Mucosa of stomach (tissue), 1 donor: ENCODE measurements at regions not wholly inside any gene's neighbourhood (a gene's known extent, or its start where the extent isn't known, plus 50 kb on each side); places are given as distances from the start of the nearest gene placed in this dataset.

Experiments
- H3K27me3 ChIP-seq: one replicate; pipeline ENCODE4 v1.7.0; 2013; ENCODE audit warnings: mild to moderate bottlenecking, low read length; ENCODE audit not compliant: control insufficient read depth, insufficient read depth
- H3K36me3 ChIP-seq: one replicate; pipeline ENCODE4 v1.7.0; 2013; ENCODE audit warnings: low read length; ENCODE audit not compliant: control insufficient read depth, insufficient read depth
- H3K4me1 ChIP-seq: one replicate; pipeline ENCODE4 v1.7.0; 2013; ENCODE audit warnings: mild to moderate bottlenecking, low read length; ENCODE audit not compliant: control insufficient read depth, insufficient read depth
- H3K4me3 ChIP-seq: one replicate; pipeline ENCODE4 v1.7.0; 2013; ENCODE audit warnings: low read length
- H3K9ac ChIP-seq: one replicate; pipeline ENCODE4 v1.7.0; 2013; ENCODE audit warnings: mild to moderate bottlenecking, low read length, moderate library complexity
- H3K9me3 ChIP-seq: one replicate; pipeline ENCODE4 v1.7.0; 2013; ENCODE audit warnings: mild to moderate bottlenecking, low read length, moderate library complexity; ENCODE audit not compliant: control insufficient read depth
- donor health status: Pancreatic carcinoma.

- no peak overlapping the region for H3K4me3 ChIP-seq
- H3K4me1 ChIP-seq: no peaks in the 10 kb centered on the region
- H3K36me3 ChIP-seq: no peaks in the 10 kb centered on the region
- no peak overlapping the region for H3K9ac ChIP-seq
- H3K9me3 ChIP-seq: no peaks in the 10 kb centered on the region
- no peaks in the 10 kb centered on the region for H3K27me3 ChIP-seq
Measured at GRCh38 chr4:13174926-13175325, 309.2 kb downstream of the RAB28 start.

- Histone ChIP-seq H3K4me1 (no peaks in the 10 kb centered on the region), H3K4me3 (no peak overlapping the region), H3K36me3 (no peaks in the 10 kb centered on the region), H3K27me3 (no peaks in the 10 kb centered on the region), H3K9ac (no peak overlapping the region), H3K9me3 (no peaks in the 10 kb centered on the region)
Measured at GRCh38 chr4:13174001-13174400, 310.1 kb downstream of the RAB28 start.

DNA sequence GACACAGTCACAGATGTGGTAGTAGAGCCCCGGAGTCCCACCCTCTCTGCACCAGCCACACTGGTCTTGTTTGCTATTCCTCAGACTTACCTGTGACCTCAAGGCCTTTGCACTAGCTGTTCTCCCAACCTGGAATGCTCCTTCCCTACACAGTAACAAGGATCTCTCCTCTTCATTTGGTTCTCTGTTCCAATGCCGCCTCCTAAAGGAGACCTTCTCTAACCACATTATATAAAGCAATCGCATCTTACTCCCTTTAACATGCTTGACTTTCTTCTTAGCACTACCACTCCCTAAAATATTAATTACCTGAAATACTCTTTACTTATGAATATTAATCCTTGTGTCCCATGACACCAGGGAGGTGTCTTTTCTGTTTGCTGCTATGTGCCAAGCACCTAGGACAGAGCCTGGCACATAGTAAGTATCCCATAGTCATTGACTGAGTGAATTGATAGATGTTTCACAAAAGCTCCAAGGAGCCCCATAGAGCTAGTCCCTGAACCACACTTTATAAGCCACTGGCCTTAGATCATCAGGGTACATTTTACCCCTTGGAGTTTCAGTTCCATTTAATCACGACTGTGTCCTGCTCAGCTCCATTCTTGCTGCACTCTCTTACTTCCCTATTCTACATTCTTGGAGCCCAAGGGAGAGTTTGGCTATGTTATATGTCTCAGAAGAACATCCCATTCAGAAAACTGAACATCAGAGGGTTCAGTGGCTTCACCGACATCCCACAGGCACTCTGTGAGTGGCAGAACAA is 312.7 kb downstream of the RAB28 start:
- Histone ChIP-seq H3K36me3 (no peaks in the 10 kb centered on the region), H3K9ac (no peak overlapping the region)

DNA sequence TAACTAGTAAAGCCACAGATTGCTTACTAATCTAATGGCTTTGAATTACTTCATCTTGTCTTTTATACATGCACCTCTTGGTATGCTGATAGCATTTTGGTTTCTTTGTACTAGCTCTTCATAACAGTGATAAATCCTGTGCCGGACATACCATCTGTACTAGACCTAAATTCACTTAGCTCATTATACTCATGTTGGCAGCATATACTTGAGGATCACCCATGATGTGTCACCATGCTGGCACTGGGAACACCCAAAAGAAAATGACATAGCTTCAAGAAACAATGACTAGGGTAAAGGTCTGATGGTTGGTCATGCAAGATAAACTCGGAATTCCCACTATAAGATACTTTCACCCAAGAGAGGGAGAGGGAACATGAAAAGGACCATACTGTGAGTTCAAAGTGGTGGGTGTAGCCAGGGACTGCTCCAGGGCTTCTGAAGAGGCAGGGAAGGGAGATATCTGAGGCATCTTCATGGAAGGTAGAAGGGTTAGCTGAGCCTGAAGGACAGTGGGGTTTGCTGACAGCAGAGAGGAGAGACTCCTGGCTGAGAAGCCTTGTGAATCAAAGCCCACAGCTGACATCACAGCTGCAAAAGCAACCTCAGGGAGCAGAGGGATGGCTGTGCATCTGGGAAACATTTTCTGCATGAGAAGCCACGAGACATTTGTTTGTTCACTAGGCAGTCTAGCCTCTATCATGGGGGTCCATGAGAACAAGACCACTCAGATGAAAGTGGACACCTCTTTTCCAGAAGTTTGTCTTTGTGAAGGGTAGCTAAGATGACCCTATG is 314.2 kb downstream of the RAB28 start:
- Histone ChIP-seq H3K9me3 (no peaks in the 10 kb centered on the region), H3K4me3 (no peak overlapping the region), H3K4me1 (no peaks in the 10 kb centered on the region), H3K36me3 (no peaks in the 10 kb centered on the region), H3K27me3 (no peaks in the 10 kb centered on the region), H3K9ac (no peak overlapping the region)

More for the DNA sequence above, 312.7 kb downstream of the RAB28 start:
- no peak overlapping the region for H3K4me3 ChIP-seq
- H3K4me1 ChIP-seq: no peaks in the 10 kb centered on the region
- H3K27me3 ChIP-seq: no peaks in the 10 kb centered on the region
- H3K9me3 ChIP-seq: no peaks in the 10 kb centered on the region

DNA sequence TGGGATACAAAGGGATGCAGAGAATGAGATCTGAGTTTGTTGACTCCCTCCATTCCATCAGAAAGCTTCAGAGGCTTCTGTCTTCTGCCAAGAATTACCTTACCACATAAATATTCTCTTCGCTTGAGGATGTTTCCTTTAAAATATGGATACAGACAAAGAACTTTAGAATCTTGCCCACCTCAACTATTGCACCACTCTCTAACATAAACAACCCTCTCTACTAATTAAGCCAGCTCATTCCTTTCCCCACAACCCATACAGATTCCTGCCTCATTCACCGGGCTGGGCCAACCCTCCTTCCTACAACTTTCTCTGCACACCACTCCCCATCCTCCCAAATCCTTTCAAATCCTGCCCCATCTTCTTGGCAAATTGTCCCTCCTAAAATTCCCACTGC is 315.8 kb downstream of the RAB28 start:
- Histone ChIP-seq H3K9me3 (no peaks in the 10 kb centered on the region), H3K27me3 (no peaks in the 10 kb centered on the region), H3K9ac (no peak overlapping the region), H3K4me3 (no peak overlapping the region), H3K36me3 (no peaks in the 10 kb centered on the region), H3K4me1 (no peaks in the 10 kb centered on the region)

GRCh38 chr4:13166214-13166613 is 317.9 kb downstream of the RAB28 start:
- Histone ChIP-seq H3K27me3 (no peaks in the 10 kb centered on the region), H3K4me1 (no peaks in the 10 kb centered on the region), H3K4me3 (no peak overlapping the region), H3K9me3 (no peaks in the 10 kb centered on the region), H3K36me3 (no peaks in the 10 kb centered on the region), H3K9ac (no peak overlapping the region)

GRCh38 chr4:13164783-13165331 is 319.3 kb downstream of the RAB28 start:
- no peaks in the 10 kb centered on the region for H3K9me3 ChIP-seq
- H3K9ac ChIP-seq: no peak overlapping the region
- H3K36me3 ChIP-seq: no peaks in the 10 kb centered on the region
- no peaks in the 10 kb centered on the region for H3K4me1 ChIP-seq
- no peaks in the 10 kb centered on the region for H3K27me3 ChIP-seq
- no peak overlapping the region for H3K4me3 ChIP-seq

- no peaks in the 10 kb centered on the region for H3K36me3 ChIP-seq
- no peaks in the 10 kb centered on the region for H3K4me1 ChIP-seq
- H3K9ac ChIP-seq: no peak overlapping the region
- H3K4me3 ChIP-seq: no peak overlapping the region
- H3K9me3 ChIP-seq: no peaks in the 10 kb centered on the region
- no peaks in the 10 kb centered on the region for H3K27me3 ChIP-seq
Measured at GRCh38 chr4:13162886-13163285, 321.3 kb downstream of the RAB28 start.

DNA sequence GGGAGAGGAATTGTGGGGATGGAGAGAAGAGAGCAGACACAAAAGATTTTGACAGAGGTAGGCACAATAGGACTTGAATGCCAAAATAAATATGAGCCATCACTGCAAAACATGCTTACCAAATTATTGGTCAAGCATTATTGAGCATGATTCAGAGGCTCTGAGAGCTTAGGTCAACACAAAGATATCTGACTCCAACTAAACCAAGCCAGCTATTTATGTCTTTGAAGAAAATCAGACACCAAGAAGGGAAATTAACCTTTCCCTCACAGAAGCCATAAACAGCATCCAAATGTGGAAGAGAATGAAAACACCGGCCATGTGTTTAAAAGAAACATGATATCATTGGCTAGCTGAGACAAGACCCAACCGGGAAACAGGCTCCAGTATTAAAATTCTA is 323.2 kb downstream of the RAB28 start:
- no peak overlapping the region for H3K4me3 ChIP-seq
- no peaks in the 10 kb centered on the region for H3K9me3 ChIP-seq
- H3K9ac ChIP-seq: no peak overlapping the region
- no peaks in the 10 kb centered on the region for H3K4me1 ChIP-seq
- no peaks in the 10 kb centered on the region for H3K27me3 ChIP-seq
- no peaks in the 10 kb centered on the region for H3K36me3 ChIP-seq

DNA sequence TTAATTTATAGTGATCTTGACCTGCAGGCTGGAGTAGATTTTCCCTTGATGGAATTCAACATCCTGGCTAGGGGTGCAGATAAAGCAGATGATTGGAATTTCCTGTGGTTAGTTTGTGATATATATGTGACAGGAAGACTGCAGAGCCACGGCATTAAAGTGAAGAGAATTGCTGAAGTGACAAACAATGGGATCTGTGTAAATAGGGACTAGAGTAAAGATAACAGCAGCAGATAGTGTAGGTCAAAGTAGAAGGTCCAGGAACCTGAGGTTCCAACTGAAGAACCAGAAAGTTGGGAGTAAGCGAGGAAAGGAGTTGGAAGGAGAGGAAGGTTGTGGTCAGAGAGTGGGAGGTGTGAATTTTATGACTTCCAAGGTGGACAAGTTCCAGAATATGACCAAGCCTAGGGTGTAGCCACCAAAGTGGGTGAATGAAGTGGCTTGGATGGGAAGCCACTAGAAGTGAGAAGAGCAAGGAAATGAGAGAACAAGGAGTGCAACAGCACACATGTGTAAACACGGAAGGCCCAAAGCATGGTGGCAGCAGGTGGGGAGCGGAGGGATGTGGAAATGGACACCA is 325.0 kb downstream of the RAB28 start:
- Histone ChIP-seq H3K36me3 (no peaks in the 10 kb centered on the region), H3K27me3 (no peaks in the 10 kb centered on the region), H3K4me1 (no peaks in the 10 kb centered on the region), H3K4me3 (no peak overlapping the region), H3K9me3 (no peaks in the 10 kb centered on the region), H3K9ac (no peak overlapping the region)

GRCh38 chr4:13151194-13151593 is 332.9 kb downstream of the RAB28 start:
- no peaks in the 10 kb centered on the region for H3K36me3 ChIP-seq
- no peaks in the 10 kb centered on the region for H3K9me3 ChIP-seq
- H3K27me3 ChIP-seq: no peaks in the 10 kb centered on the region
- no peak overlapping the region for H3K9ac ChIP-seq
- no peaks in the 10 kb centered on the region for H3K4me1 ChIP-seq
- H3K4me3 ChIP-seq: no peak overlapping the region
